ENCODE measurements at regions not wholly inside any gene's neighbourhood (a gene's known extent, or its start where the extent isn't known, plus 50 kb on each side); places are given as distances from the start of the nearest gene placed in this dataset.

DNA sequence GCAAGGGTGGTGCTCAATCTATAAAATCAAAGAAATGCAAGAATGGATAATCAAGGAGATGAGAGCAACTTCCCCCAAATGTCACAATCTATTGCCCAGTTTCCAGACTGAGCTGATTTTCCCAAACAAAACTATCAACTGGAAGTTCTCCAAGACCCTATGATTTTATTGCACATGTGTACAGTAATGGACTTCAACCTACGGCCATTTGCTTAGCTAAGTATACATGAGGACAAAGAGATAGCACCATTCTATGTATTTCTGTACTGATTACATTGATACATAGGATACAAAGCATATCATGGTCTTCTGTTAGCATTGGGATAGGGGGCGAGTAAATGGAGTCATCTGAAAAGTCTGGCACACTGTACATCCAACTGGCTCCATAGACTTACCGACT is 407.8 kb downstream of the GABRG1 start:
- Mint-ChIP-seq H3K36me3 (no peaks in the 10 kb centered on the region), H3K4me3 (no peak overlapping the region), H3K4me1 (no peaks in the 10 kb centered on the region), H3K27ac (no peak overlapping the region), H3K9me3 (peaks cover 33% of the 10 kb centered on the region)
- ATAC-seq (no peak), DNase-seq (ENCODE audit: low spot score in 2 of 2) (no peak)

DNA sequence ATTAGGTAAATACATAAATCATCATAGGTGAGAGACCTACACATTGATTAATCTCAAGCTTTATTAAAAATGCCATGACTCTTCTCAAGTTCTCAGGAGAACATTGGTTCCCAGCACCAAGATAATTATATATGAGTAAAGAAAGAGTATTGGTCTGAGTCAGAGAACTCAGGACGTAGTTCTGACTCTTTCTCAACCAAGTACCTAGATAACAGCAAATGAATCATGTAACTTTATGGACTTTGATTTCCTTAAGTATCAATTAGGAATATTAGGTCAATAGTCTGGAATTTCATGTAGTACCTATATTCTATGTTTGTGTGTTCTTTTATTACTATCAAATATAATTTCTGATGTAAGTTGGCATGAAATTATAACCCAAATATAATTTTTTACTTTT is 409.9 kb downstream of the GABRG1 start:
- Mint-ChIP-seq H3K4me3 (no peak overlapping the region), H3K36me3 (no peaks in the 10 kb centered on the region), H3K27ac (no peak overlapping the region), H3K4me1 (no peaks in the 10 kb centered on the region), H3K9me3 (peaks cover 29% of the 10 kb centered on the region)
- DNase-seq (ENCODE audit: low spot score in 2 of 2) (no peak), ATAC-seq (no peak)

DNA sequence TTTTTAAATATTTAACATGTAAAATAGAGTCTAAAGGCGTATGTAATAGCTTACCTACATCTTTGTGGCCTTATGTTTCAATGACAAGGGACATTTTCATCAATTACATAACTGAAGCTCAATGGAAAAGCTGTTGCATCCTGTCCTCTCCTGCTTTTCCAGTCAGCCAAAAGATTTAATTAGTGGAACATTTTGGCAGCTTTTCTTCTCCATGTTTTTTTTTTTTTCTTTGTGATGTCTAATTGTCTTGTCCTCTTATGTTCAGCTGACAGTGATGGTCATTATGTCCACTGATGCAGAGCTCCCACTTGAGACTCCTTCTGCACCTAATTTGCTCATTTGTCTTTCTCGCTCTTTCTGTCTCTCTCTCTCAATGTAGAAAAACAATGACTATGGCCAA is 422.2 kb downstream of the GABRG1 start:
- Mint-ChIP-seq H3K9me3 (peaks cover 8% of the 10 kb centered on the region), H3K4me1 (no peaks in the 10 kb centered on the region), H3K36me3 (no peaks in the 10 kb centered on the region), H3K27ac (no peak overlapping the region), H3K4me3 (no peak overlapping the region)
- ATAC-seq: no peak
- DNase-seq (ENCODE audit: low spot score in 2 of 2): no peak

DNA sequence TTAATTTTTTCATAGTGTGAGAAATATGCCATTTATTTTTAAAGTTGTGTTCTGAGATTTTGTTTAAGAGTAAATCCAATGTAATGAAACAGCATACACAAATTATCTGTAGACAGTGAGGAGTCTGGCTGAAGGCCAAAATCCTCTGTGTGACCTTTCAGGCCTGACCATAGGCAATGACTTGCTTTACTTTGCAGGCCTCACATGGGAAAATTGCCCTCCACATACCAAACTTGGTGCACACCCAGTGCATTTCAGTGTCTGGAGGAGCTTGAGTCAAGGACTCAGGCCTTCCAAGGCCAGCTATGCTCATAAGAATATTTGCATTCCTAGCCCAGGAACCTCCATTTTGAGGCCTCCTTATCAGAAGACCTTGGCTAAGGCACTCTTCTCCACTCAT is 430.1 kb downstream of the GABRG1 start:
- ATAC-seq (no peak), DNase-seq (ENCODE audit: low spot score in 2 of 2) (no peak)
- no peak overlapping the region for H3K4me3 Mint-ChIP-seq
- no peaks in the 10 kb centered on the region for H3K4me1 Mint-ChIP-seq
- peaks cover 23% of the 10 kb centered on the region for H3K9me3 Mint-ChIP-seq
- no peak overlapping the region for H3K27ac Mint-ChIP-seq
- no peaks in the 10 kb centered on the region for H3K36me3 Mint-ChIP-seq

DNA sequence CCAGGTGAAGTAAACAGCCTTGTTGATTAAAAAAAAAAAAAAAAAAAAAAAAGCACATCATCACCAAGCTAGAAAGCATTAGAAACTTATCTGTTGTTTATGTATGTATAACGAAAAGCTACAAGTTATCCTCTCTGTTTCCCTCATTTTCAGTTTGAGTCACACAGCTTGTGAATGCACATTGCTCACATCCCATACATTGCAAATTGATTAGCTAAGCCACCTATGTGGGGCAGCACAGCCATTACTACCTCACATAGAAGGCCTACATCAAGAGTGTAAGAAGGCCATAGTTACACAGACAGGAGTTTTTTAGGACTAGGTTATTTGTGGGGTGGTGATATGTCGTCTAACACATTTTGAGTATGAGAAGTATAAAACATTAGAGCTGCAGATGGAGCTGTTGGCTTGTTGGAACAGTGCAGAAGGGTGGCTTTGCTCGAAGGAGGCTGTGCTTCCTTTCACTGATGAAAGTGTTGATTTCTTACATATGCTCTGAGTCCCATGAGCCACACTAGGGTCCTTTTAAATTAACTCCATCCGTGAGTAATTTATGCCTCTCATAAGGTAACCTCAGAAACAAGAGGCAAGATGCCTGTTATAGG is 431.6 kb downstream of the GABRG1 start:
- no peak overlapping the region for H3K4me3 Mint-ChIP-seq
- ATAC-seq: no peak
- no peak for DNase-seq (ENCODE audit: low spot score in 2 of 2)
- H3K27ac Mint-ChIP-seq: no peak overlapping the region
- no peaks in the 10 kb centered on the region for H3K4me1 Mint-ChIP-seq
- peaks cover 26% of the 10 kb centered on the region for H3K9me3 Mint-ChIP-seq
- H3K36me3 Mint-ChIP-seq: no peaks in the 10 kb centered on the region

DNA sequence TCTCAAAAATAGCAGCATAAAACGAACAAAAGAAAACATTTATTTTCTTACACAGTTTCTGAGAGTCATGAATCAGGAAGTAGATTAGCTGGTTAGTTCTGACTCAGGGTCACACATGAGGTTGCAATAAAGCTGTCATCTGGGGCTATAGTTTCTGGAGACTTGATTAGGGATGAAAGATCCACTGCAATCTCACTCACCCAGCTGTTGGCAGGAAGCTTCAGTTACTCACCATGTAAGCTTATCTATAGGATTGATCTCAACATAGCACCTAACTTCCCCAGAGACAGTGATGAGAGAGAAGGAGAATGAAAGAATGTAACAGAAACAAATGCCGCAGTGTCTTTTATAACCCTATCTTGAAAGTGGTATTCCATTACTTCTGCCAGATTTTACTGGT is 435.5 kb downstream of the GABRG1 start:
- Mint-ChIP-seq H3K4me3 (no peak overlapping the region), H3K36me3 (no peaks in the 10 kb centered on the region), H3K27ac (no peak overlapping the region), H3K9me3 (peaks cover 24% of the 10 kb centered on the region), H3K4me1 (no peaks in the 10 kb centered on the region)
- ATAC-seq (no peak), DNase-seq (ENCODE audit: low spot score in 2 of 2) (no peak)

DNA sequence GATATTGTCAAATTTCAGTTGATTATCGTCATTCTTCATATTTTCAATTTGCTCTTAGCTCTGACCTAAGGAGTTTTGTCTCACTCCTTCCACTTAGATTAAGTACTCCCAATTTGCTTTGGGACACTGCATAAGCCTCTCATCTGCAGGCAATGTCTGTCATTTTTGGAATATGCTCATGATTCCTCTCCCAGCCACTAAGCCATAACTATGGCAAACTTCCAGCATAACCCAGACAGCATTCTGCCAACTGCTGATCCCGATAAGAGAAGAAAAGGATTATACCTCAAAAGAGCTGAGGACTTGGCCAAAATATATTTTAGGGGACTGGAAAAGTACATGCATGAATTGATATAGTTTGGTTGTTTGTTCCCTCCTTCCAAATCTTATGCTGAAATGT is 444.4 kb downstream of the GABRG1 start:
- no peak overlapping the region for H3K4me3 Mint-ChIP-seq
- no peaks in the 10 kb centered on the region for H3K36me3 Mint-ChIP-seq
- DNase-seq (ENCODE audit: low spot score in 2 of 2) (no peak), ATAC-seq (no peak)
- H3K4me1 Mint-ChIP-seq: no peaks in the 10 kb centered on the region
- no peak overlapping the region for H3K27ac Mint-ChIP-seq
- peaks cover 21% of the 10 kb centered on the region for H3K9me3 Mint-ChIP-seq

DNA sequence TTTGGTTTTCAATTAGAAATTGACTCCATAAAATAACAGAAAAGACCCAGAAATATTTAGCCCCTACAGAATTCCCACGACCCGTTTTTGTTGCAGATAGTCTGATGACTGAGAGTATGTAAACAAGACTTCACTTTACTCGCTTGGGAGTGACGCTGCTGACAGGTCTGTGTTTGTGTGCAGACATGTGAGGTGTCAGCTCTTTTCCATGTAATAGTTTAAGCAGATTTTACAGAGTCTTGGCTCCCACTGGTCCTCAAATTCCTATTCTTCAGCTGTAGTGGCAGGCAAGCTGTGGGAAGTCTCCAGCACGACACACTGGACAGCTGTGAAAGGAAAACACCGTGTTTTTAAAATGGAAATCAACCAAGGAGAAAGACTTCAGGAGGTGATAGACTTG is 455.7 kb downstream of the GABRG1 start:
- H3K27ac Mint-ChIP-seq: no peak overlapping the region
- peaks cover 8% of the 10 kb centered on the region for H3K9me3 Mint-ChIP-seq
- DNase-seq (ENCODE audit: low spot score in 2 of 2): no peak
- no peaks in the 10 kb centered on the region for H3K36me3 Mint-ChIP-seq
- H3K4me1 Mint-ChIP-seq: no peaks in the 10 kb centered on the region
- no peak for ATAC-seq
- H3K4me3 Mint-ChIP-seq: no peak overlapping the region

DNA sequence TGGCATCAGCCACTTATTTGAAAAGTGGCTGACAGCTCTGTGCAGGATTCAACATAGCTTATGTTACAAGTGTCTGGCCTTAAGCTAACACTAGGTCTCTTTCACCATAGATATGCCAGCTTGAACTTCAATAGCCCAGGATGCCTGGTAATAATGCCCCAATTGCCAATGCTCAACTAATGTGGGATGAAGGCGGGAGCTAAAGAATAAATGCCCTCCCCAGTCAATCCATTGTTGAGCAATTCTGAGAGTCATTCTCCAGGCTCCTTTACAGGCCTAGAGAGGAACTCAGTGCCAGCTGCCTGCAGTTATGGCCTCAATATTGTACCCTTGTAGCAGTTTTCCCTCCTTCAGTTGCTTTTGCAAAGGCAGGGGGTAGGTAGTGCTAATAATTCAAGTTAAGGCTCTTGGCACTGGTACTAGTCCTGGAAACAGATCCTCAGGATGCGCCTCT is 460.2 kb downstream of the GABRG1 start:
- DNase-seq (ENCODE audit: low spot score in 2 of 2) (no peak), ATAC-seq (no peak)
- Mint-ChIP-seq H3K4me3 (no peak overlapping the region), H3K9me3 (peaks cover 13% of the 10 kb centered on the region), H3K36me3 (no peaks in the 10 kb centered on the region), H3K4me1 (no peaks in the 10 kb centered on the region), H3K27ac (no peak overlapping the region)

DNA sequence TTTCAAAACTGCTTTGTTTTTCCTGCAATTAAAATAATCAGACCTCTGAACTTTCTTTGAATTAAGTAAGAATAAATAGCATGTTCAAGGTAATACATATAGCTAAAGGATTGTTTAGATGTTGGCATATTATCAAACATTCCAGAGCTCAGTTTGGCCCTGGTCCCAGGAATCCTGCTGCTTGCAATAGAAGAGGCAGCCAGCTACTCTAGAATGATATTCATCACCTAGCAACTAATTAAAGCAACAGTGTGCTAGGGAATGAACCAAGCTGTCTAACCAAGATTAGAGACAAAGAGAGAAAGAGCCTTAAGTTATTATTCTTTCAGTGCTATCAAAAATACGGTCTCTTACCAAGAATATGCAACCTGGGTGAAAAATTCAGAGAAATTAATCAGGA is 460.9 kb downstream of the GABRG1 start:
- no peaks in the 10 kb centered on the region for H3K4me1 Mint-ChIP-seq
- H3K9me3 Mint-ChIP-seq: peaks cover 13% of the 10 kb centered on the region
- ATAC-seq (no peak), DNase-seq (ENCODE audit: low spot score in 2 of 2) (no peak)
- H3K4me3 Mint-ChIP-seq: no peak overlapping the region
- no peak overlapping the region for H3K27ac Mint-ChIP-seq
- H3K36me3 Mint-ChIP-seq: no peaks in the 10 kb centered on the region

DNA sequence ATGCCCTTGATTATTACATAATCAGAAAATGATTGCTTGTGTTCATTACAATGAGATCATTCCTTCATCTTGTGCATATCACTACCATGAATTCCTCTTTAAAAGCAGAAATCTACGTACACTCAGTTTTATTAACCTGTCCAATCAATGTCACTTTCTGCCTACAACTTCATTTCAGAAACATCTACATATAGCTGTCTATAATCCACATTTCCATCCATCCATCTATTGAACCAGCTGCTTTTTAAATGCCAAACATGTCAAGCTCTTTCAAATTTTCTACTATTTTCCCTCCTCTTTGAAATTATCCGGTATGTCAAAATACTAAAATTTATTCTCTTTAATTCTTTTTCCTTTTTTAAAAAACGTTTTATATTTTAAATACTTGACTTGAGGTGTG is 462.0 kb downstream of the GABRG1 start:
- Mint-ChIP-seq H3K4me3 (no peak overlapping the region), H3K9me3 (peaks cover 13% of the 10 kb centered on the region), H3K36me3 (no peaks in the 10 kb centered on the region), H3K4me1 (no peaks in the 10 kb centered on the region), H3K27ac (no peak overlapping the region)
- DNase-seq (ENCODE audit: low spot score in 2 of 2): no peak
- ATAC-seq: no peak

DNA sequence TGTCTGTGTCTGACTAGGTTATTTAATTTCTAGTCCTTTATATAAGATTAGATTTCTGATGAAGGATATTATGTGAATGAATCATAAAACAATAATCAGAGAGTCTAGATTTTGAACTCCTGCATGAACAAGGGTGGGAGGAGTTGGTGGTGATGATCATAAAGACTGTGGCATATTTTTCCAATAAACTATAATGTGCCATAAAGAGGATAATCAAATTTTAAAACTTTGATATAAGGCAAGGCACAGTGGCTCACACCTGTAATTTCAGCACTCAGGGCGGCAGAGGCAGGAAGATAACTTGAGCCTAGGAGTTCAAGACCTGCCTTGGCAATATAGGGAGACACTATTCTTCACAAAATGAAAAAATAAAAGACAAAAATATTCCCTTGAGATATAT is 473.3 kb downstream of the GABRG1 start:
- H3K4me1 Mint-ChIP-seq: no peaks in the 10 kb centered on the region
- H3K9me3 Mint-ChIP-seq: peaks cover 20% of the 10 kb centered on the region
- no peaks in the 10 kb centered on the region for H3K36me3 Mint-ChIP-seq
- ATAC-seq (no peak), DNase-seq (ENCODE audit: low spot score in 2 of 2) (no peak)
- H3K4me3 Mint-ChIP-seq: no peak overlapping the region
- no peak overlapping the region for H3K27ac Mint-ChIP-seq

DNA sequence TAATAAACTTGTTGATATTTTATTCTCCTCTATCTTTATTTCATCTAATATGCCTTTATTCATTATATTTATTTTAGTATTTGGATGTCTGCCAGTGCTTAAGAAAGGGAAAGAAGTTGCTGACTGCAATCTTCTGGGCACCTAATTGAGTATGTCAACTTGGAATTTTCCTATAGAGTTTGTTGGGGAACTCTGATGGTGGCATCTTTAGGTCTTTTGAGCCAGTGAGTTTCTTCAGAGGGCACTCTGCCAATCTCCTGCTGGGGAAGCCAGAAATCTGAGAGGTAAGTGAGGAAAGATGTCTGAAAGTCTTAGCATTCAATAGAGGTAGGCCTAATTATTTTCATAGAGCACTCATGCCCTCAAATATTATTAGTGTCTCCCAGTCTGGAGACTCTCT is 475.0 kb downstream of the GABRG1 start:
- no peaks in the 10 kb centered on the region for H3K4me1 Mint-ChIP-seq
- H3K36me3 Mint-ChIP-seq: no peaks in the 10 kb centered on the region
- H3K9me3 Mint-ChIP-seq: peaks cover 19% of the 10 kb centered on the region
- DNase-seq (ENCODE audit: low spot score in 2 of 2) (no peak), ATAC-seq (no peak)
- H3K27ac Mint-ChIP-seq: no peak overlapping the region
- H3K4me3 Mint-ChIP-seq: no peak overlapping the region

DNA sequence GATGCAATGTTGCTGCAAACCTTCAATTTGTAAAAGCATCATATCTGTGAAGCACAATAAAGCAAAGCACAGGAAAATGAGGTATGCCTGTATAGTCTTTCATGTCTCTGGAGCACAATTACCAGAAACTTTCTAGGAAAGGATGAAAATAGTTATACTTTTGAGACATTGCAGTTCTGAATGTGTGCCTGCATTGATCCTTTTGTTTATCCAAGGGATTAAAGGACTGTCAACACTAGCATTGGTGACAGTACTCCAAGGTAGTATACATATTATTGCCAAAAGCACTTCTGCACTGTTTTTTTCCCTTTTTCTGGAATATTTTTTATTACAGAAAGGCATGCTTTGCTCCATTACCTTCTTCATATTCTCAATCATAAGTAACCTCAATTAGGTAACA is 476.0 kb downstream of the GABRG1 start:
- no peak overlapping the region for H3K4me3 Mint-ChIP-seq
- H3K36me3 Mint-ChIP-seq: no peaks in the 10 kb centered on the region
- no peak for DNase-seq (ENCODE audit: low spot score in 2 of 2)
- H3K4me1 Mint-ChIP-seq: no peaks in the 10 kb centered on the region
- no peak for ATAC-seq
- no peak overlapping the region for H3K27ac Mint-ChIP-seq
- peaks cover 19% of the 10 kb centered on the region for H3K9me3 Mint-ChIP-seq

DNA sequence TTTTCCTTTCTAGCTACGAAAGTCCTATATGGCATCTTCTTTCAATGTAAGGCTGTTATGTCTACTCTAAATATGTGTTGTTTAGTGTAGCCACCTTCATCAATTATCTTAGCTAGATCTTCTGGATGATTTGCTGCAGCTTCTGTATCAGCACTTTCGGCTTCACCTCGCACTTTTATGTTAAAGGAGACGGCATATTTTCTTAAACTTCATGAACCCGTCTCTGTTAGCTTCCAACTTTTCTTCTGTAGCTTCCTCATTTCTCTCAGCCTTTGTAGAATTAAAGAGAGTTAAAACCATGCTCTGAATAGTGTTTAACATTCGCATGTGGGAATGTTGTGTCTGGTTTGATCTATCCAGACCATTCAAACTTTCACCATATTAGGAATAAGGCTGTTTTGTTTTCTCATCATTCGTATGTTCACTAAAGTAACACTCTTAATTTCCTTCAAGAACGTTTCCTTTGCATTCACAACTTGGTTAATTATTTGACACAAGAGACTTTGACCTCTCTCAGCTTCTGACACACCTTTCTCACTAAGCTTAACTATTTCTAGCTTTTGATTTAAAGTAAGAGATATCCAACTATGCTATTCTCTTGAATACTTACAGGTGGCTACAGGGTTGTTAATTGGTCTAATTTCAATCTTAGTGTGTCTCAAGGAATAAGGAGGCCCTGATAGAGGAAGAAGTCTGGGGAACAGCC is 476.8 kb downstream of the GABRG1 start:
- ATAC-seq (no peak), DNase-seq (ENCODE audit: low spot score in 2 of 2) (no peak)
- Mint-ChIP-seq H3K27ac (no peak overlapping the region), H3K4me3 (no peak overlapping the region), H3K9me3 (peaks cover 18% of the 10 kb centered on the region), H3K36me3 (no peaks in the 10 kb centered on the region), H3K4me1 (no peaks in the 10 kb centered on the region)

DNA sequence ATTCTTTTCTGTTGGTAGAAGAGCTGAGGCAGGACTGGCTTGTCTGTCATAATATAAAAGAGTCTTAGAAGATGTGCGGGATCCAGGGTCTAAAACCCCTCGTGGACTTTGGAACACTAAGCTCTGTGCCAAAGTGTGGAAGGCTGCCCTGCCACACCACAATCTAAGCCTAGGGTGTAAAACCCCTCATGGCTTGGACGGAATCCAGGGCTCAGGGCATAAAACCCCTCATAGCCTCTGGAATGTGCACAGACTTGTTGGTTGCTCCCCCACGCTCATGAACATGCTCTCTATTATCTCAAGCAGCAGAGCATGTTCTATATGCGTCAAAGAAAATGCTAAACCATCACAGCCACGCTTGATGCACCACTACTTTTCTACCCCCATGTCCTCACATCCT is 483.6 kb downstream of the GABRG1 start:
- ATAC-seq: no peak
- Mint-ChIP-seq H3K27ac (no peak overlapping the region), H3K9me3 (peaks cover 28% of the 10 kb centered on the region), H3K4me1 (no peaks in the 10 kb centered on the region), H3K36me3 (no peaks in the 10 kb centered on the region), H3K4me3 (no peak overlapping the region)
- DNase-seq (ENCODE audit: low spot score in 2 of 2): no peak
